Liver (tissue), 8 donors: ENCODE measurements at regions not wholly inside any gene's neighbourhood (a gene's known extent, or its start where the extent isn't known, plus 50 kb on each side); places are given as distances from the start of the nearest gene placed in this dataset.

ENCODE experiments used
- DNase-seq: peaks from one replicate; pipeline ENCODE4 v3.0.0-alpha.2; 2017; ENCODE audit warnings: low spot score
- H3K27ac ChIP-seq, 2 donors: one replicate each; pipeline ENCODE4 v1.7.0; 2013; ENCODE audit warnings: inconsistent platforms in 2 of 2, low read length in 2 of 2, control low read depth in 1 of 2, low read depth in 1 of 2, mild to moderate bottlenecking in 1 of 2
- H3K27me3 ChIP-seq, 4 donors: one replicate each; pipeline versions ENCODE4 v1.6.1 to v1.7.0; 2013; ENCODE audit warnings: low read length in 3 of 4, inconsistent platforms in 1 of 4, mild to moderate bottlenecking in 1 of 4, moderate library complexity in 1 of 4; ENCODE audit not compliant: control insufficient read depth in 4 of 4, insufficient read depth in 4 of 4
- H3K36me3 ChIP-seq, 4 donors: one replicate each; pipeline versions ENCODE4 v1.6.1 to v1.7.0; 2013; ENCODE audit warnings: low read length in 3 of 4, mild to moderate bottlenecking in 3 of 4, low read depth in 1 of 4, moderate library complexity in 1 of 4; ENCODE audit not compliant: control insufficient read depth in 4 of 4, insufficient read depth in 3 of 4
- H3K4me1 ChIP-seq, 4 donors: one replicate each; pipeline versions ENCODE4 v1.6.1 to v1.7.0; 2013; ENCODE audit warnings: low read length in 3 of 4, mild to moderate bottlenecking in 3 of 4, moderate library complexity in 1 of 4; ENCODE audit not compliant: control insufficient read depth in 4 of 4, insufficient read depth in 4 of 4
- H3K4me3 ChIP-seq, 3 donors: one replicate each; pipeline versions ENCODE4 v1.6.1 to v1.7.0; 2013; ENCODE audit warnings: low read length in 3 of 3, control low read depth in 1 of 3, low read depth in 1 of 3, mild to moderate bottlenecking in 1 of 3
- H3K9ac ChIP-seq, 2 donors: one replicate each; pipeline ENCODE4 v1.7.0; 2013; ENCODE audit warnings: low read length in 2 of 2, mild to moderate bottlenecking in 2 of 2, moderate library complexity in 2 of 2, control low read depth in 1 of 2, low read depth in 1 of 2
- H3K9me3 ChIP-seq, 4 donors: one replicate each; pipeline versions ENCODE4 v1.6.1 to v1.7.0; 2013; ENCODE audit warnings: low read length in 3 of 4; ENCODE audit not compliant: control insufficient read depth in 4 of 4
- ATF3 ChIP-seq: IDR thresholded peaks from 2 replicates; pipeline ENCODE4 v1.6.1; 2016; ENCODE audit warnings: antibody characterized with exemption
- CTCF ChIP-seq: fragments of 150-350 bp; IDR thresholded peaks from 2 replicates; pipeline ENCODE4 v1.5.1; 2017; ENCODE audit warnings: improper control_type of control experiment, low read depth, low read length; ENCODE audit not compliant: missing input control
- EGR1 ChIP-seq, 2 donors: IDR thresholded peaks; 2 replicates each; pipeline ENCODE4 v1.6.1; 2016 to 2018; ENCODE audit warnings: antibody characterized with exemption in 2 of 2, low read depth in 2 of 2
- FOXA1 ChIP-seq: IDR thresholded peaks from 2 replicates; pipeline ENCODE4 v1.6.1; 2016; ENCODE audit warnings: antibody characterized with exemption
- FOXA2 ChIP-seq: IDR thresholded peaks from 2 replicates; pipeline ENCODE4 v1.6.1; 2016; ENCODE audit warnings: antibody characterized with exemption
- GABPA ChIP-seq, 2 donors: IDR thresholded peaks in 1 of 2; conservative IDR thresholded peaks in 1 of 2; 2 replicates each; pipeline ENCODE4 v1.6.1; 2016; ENCODE audit warnings: antibody characterized with exemption in 2 of 2, mild to moderate bottlenecking in 1 of 2, moderate library complexity in 1 of 2
- HNF4A ChIP-seq, 2 donors: conservative IDR thresholded peaks; 2 replicates each; pipeline ENCODE4 v1.6.1; 2016; ENCODE audit warnings: antibody characterized with exemption in 2 of 2, mild to moderate bottlenecking in 2 of 2
- HNF4G ChIP-seq: IDR thresholded peaks from 2 replicates; pipeline ENCODE4 v1.6.1; 2016; ENCODE audit warnings: antibody characterized with exemption
- JUND ChIP-seq, 2 donors: IDR thresholded peaks; 2 replicates each; pipeline ENCODE4 v1.6.1; 2016; ENCODE audit warnings: antibody characterized with exemption in 2 of 2
- MAX ChIP-seq: IDR thresholded peaks from 2 replicates; pipeline ENCODE4 v1.6.1; 2016; ENCODE audit warnings: antibody characterized with exemption
- NR2F2 ChIP-seq: IDR thresholded peaks from 2 replicates; pipeline ENCODE4 v1.6.1; 2016; ENCODE audit warnings: antibody characterized with exemption
- RAD21 ChIP-seq, 2 donors: IDR thresholded peaks; 2 replicates each; pipeline ENCODE4 v1.6.1; 2016; ENCODE audit warnings: antibody characterized with exemption in 2 of 2, mild to moderate bottlenecking in 2 of 2
- REST ChIP-seq: IDR thresholded peaks from 2 replicates; pipeline ENCODE4 v1.6.1; 2016; ENCODE audit warnings: antibody characterized with exemption, mild to moderate bottlenecking
- RXRA ChIP-seq, 2 donors: IDR thresholded peaks; 2 replicates each; pipeline ENCODE4 v1.6.1; 2017 to 2018; ENCODE audit warnings: antibody characterized with exemption in 2 of 2, mild to moderate bottlenecking in 1 of 2
- SP1 ChIP-seq: IDR thresholded peaks from 2 replicates; pipeline ENCODE4 v1.6.1; 2018; ENCODE audit warnings: antibody characterized with exemption, mild to moderate bottlenecking
- TAF1 ChIP-seq: conservative IDR thresholded peaks from 2 replicates; pipeline ENCODE4 v1.6.1; 2016; ENCODE audit warnings: antibody characterized with exemption, mild to moderate bottlenecking
- YY1 ChIP-seq: IDR thresholded peaks from 2 replicates; pipeline ENCODE4 v1.6.1; 2016; ENCODE audit warnings: antibody characterized with exemption, mild to moderate bottlenecking
- WGBS: extraction: QIAGEN DNeasy Blood & Tissue Kit; methylation state at CpG from one replicate; pipeline ENCODE4 v1.1.7; 2013; 5-methylcytosine and 5-hydroxymethylcytosine counted together
- donor health status: healthy.
- donor health status: healthy.
- donor health status: healthy.
- donor health status: healthy.
- donor health status: healthy.

GRCh38 chr16:6837722-6838121 is 494.9 kb upstream of the RBFOX1 start:
- WGBS, result 94% methylated on average over 2 of the region's 2 CpGs

More at GRCh38 chr16:6837722-6838121, 494.9 kb upstream of the RBFOX1 start:
- Histone ChIP-seq H3K27ac (no peak overlapping the region), H3K36me3 (no peaks in the 10 kb centered on the region), H3K9me3 (peaks cover 0 to 7% (median 1%) of the 10 kb centered on the region in 4 donors), H3K27me3 (peaks cover 0 to 3% (median 0%) of the 10 kb centered on the region in 4 donors), H3K4me1 (no peaks in the 10 kb centered on the region), H3K9ac (no peak overlapping the region), H3K4me3 (no peak overlapping the region)
- DNase-seq, result no peak
- TF ChIP-seq REST (no peak), EGR1 (IDR thresholded peaks at IDR 0.05; ENCODE audit: low read depth in 2 of 2) (no peak), YY1 (no peak), FOXA1 (no peak), NR2F2 (no peak), FOXA2 (no peak), JUND (IDR thresholded peaks at IDR 0.05) (no peak), HNF4A (conservative IDR thresholded peaks at IDR 0.05) (no peak), MAX (no peak), TAF1 (no peak), CTCF (no peak), RAD21 (IDR thresholded peaks at IDR 0.05) (no peak), RXRA (IDR thresholded peaks at IDR 0.05) (no peak), GABPA (IDR thresholded peaks at IDR 0.05 in 1 of 2, conservative IDR thresholded peaks at IDR 0.05 in 1 of 2) (no peak), ATF3 (no peak), HNF4G (no peak), SP1 (no peak)
